ENCODE measurements at regions not wholly inside any gene's neighbourhood (a gene's known extent, or its start where the extent isn't known, plus 50 kb on each side); places are given as distances from the start of the nearest gene placed in this dataset.

GRCh38 chr2:188119112-188119838, 172.4 kb upstream of the GULP1 start:
- Histone ChIP-seq H3K4me3 (replicated peaks; ENCODE audit: low read depth, low read length) (no peak overlapping the region), H3K27me3 (replicated peaks; ENCODE audit: control insufficient read depth, insufficient read depth, low read length) (no peaks in the 10 kb centered on the region), H3K36me3 (ENCODE audit: control insufficient read depth, insufficient read depth, low read length) (no peaks in the 10 kb centered on the region)
- no peak for TF ChIP-seq CTCF (IDR thresholded peaks at IDR 0.05; ENCODE audit: insufficient read depth, low read length, poor library complexity, severe bottlenecking)
- DNase-seq (ENCODE audit: extremely low read depth, insufficient read length), result no peak

- no peaks in the 10 kb centered on the region for H3K27me3 ChIP-seq (replicated peaks; ENCODE audit: control insufficient read depth, insufficient read depth, low read length)
- no peaks in the 10 kb centered on the region for H3K36me3 ChIP-seq (ENCODE audit: control insufficient read depth, insufficient read depth, low read length)
- DNase-seq (ENCODE audit: extremely low read depth, insufficient read length), result no peak
- no peak overlapping the region for H3K4me3 ChIP-seq (replicated peaks; ENCODE audit: low read depth, low read length)
- no peak for TF ChIP-seq CTCF (IDR thresholded peaks at IDR 0.05; ENCODE audit: insufficient read depth, low read length, poor library complexity, severe bottlenecking)
Measured at GRCh38 chr2:188122985-188123384, 168.7 kb upstream of the GULP1 start.

- Histone ChIP-seq H3K27me3 (replicated peaks; ENCODE audit: control insufficient read depth, insufficient read depth, low read length) (no peaks in the 10 kb centered on the region), H3K36me3 (ENCODE audit: control insufficient read depth, insufficient read depth, low read length) (no peaks in the 10 kb centered on the region), H3K4me3 (replicated peaks; ENCODE audit: low read depth, low read length) (no peak overlapping the region)
- no peak for TF ChIP-seq CTCF (IDR thresholded peaks at IDR 0.05; ENCODE audit: insufficient read depth, low read length, poor library complexity, severe bottlenecking)
- DNase-seq (ENCODE audit: extremely low read depth, insufficient read length), result no peak
Measured at GRCh38 chr2:188129677-188130076, 162.0 kb upstream of the GULP1 start.

DNA sequence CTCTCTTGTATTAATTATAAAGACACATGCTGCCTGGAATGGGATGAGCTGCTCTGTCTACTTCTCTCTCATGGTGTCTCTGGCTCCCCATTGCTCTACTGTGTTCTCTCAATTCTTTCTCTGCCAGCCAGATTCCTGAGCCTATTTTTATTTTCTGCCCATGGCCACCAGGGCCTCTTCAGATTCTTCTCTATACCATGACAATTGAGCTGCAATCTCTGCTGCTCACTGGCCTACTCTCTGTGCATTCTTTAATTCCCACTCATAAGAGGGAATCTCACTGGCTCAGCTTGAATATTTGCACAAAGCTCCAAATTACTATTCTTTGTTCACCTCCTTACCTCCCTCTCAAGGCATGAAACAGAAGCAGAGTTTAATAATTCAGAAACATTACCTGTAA, 161.4 kb upstream of the GULP1 start:
- DNase-seq (ENCODE audit: extremely low read depth, insufficient read length), result no peak
- Histone ChIP-seq H3K36me3 (ENCODE audit: control insufficient read depth, insufficient read depth, low read length) (no peaks in the 10 kb centered on the region), H3K4me3 (replicated peaks; ENCODE audit: low read depth, low read length) (no peak overlapping the region), H3K27me3 (replicated peaks; ENCODE audit: control insufficient read depth, insufficient read depth, low read length) (no peaks in the 10 kb centered on the region)
- no peak for TF ChIP-seq CTCF (IDR thresholded peaks at IDR 0.05; ENCODE audit: insufficient read depth, low read length, poor library complexity, severe bottlenecking)

DNA sequence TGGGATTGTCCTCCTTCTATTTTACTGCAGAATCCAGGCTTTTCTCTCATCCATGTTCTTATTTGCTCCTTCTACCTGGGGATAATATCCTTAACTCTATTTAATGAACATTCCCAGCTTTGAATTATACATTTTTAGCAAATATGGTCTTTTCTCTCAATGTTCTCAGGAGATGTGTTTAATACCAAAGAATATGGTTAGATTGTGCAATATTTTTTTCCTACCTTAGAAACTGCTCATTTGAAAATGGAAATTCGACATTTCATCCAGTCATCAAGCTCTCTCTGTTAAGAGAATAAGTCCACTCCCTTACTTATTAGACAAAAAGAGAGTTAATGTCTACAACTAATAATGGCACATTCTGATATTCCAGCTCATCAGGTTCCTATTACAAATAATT, 160.4 kb upstream of the GULP1 start:
- no peaks in the 10 kb centered on the region for H3K36me3 ChIP-seq (ENCODE audit: control insufficient read depth, insufficient read depth, low read length)
- no peak for DNase-seq (ENCODE audit: extremely low read depth, insufficient read length)
- TF ChIP-seq CTCF (IDR thresholded peaks at IDR 0.05; ENCODE audit: insufficient read depth, low read length, poor library complexity, severe bottlenecking), result no peak
- H3K27me3 ChIP-seq (replicated peaks; ENCODE audit: control insufficient read depth, insufficient read depth, low read length), result no peaks in the 10 kb centered on the region
- no peak overlapping the region for H3K4me3 ChIP-seq (replicated peaks; ENCODE audit: low read depth, low read length)

DNA sequence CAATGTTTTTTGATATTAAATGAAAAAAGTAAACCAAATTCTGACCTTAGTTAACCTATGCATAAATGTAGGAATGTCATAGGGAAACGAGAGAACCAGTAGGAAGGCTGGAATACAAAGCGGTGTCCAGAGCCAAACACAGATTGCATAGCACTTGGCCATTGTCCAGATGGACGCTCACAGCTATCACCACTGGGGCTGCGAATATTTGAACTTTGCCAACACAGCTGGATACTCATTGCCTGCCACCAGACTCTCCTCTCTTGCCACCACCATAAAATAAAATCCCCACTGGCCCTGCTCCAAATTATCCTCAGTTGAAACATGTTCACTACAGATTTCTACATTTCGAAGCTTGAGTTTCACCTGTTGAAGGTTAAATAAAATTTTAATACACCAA, 159.3 kb upstream of the GULP1 start:
- no peak for TF ChIP-seq CTCF (IDR thresholded peaks at IDR 0.05; ENCODE audit: insufficient read depth, low read length, poor library complexity, severe bottlenecking)
- no peak for DNase-seq (ENCODE audit: extremely low read depth, insufficient read length)
- no peak overlapping the region for H3K4me3 ChIP-seq (replicated peaks; ENCODE audit: low read depth, low read length)
- H3K27me3 ChIP-seq (replicated peaks; ENCODE audit: control insufficient read depth, insufficient read depth, low read length), result no peaks in the 10 kb centered on the region
- H3K36me3 ChIP-seq (ENCODE audit: control insufficient read depth, insufficient read depth, low read length), result no peaks in the 10 kb centered on the region
